GM18520 (cell line): ENCODE measurements at regions not wholly inside any gene's neighbourhood (a gene's known extent, or its start where the extent isn't known, plus 50 kb on each side); places are given as distances from the start of the nearest gene placed in this dataset.

Experiments
- ATAC-seq: cut with Tn5 transposase; IDR thresholded peaks from one replicate; pipeline ENCODE4 v1.9.1; 2021; ENCODE audit not compliant: unreplicated experiment

- no peak for ATAC-seq
Measured at GRCh38 chr7:68256295-68256694, 1259.7 kb downstream of the TYW1 start.

- no peak for ATAC-seq
Measured at GRCh38 chr7:68258609-68259008, 1262.0 kb downstream of the TYW1 start.

GRCh38 chr7:68265258-68265657 lies 1268.6 kb downstream of the TYW1 start:
- ATAC-seq: no peak

GRCh38 chr7:68266004-68266579 lies 1269.5 kb downstream of the TYW1 start:
- ATAC-seq: no peak

GRCh38 chr7:68267486-68267885 lies 1270.9 kb downstream of the TYW1 start:
- no peak for ATAC-seq

GRCh38 chr7:68269405-68269804 lies 1272.8 kb downstream of the TYW1 start:
- ATAC-seq: no peak

- ATAC-seq: no peak
Measured at GRCh38 chr7:68272507-68272906, 1275.9 kb downstream of the TYW1 start.

GRCh38 chr7:68276725-68277124 lies 1280.1 kb downstream of the TYW1 start:
- no peak for ATAC-seq

- no peak for ATAC-seq
Measured at GRCh38 chr7:68279827-68280400, 1283.3 kb downstream of the TYW1 start.

- no peak for ATAC-seq
Measured at GRCh38 chr7:68280931-68281330, 1284.3 kb downstream of the TYW1 start.

GRCh38 chr7:68288144-68288593 lies 1291.5 kb downstream of the TYW1 start:
- ATAC-seq: no peak

- no peak for ATAC-seq
Measured at GRCh38 chr7:68291710-68292109, 1295.1 kb downstream of the TYW1 start.

- no peak for ATAC-seq
Measured at GRCh38 chr7:68295386-68295785, 1298.8 kb downstream of the TYW1 start.

GRCh38 chr7:68304536-68304935 lies 1293.7 kb upstream of the AUTS2 start:
- ATAC-seq: no peak

GRCh38 chr7:68306692-68307107 lies 1291.6 kb upstream of the AUTS2 start:
- no peak for ATAC-seq

- no peak for ATAC-seq
Measured at GRCh38 chr7:68309271-68309670, 1289.0 kb upstream of the AUTS2 start.

GRCh38 chr7:68309806-68310205 lies 1288.5 kb upstream of the AUTS2 start:
- no peak for ATAC-seq

- no peak for ATAC-seq
Measured at GRCh38 chr7:68311958-68312357, 1286.3 kb upstream of the AUTS2 start.

- no peak for ATAC-seq
Measured at GRCh38 chr7:68313806-68314205, 1284.5 kb upstream of the AUTS2 start.

- no peak for ATAC-seq
Measured at GRCh38 chr7:68314208-68314607, 1284.1 kb upstream of the AUTS2 start.

GRCh38 chr7:68317476-68317875 lies 1280.8 kb upstream of the AUTS2 start:
- no peak for ATAC-seq

- ATAC-seq: no peak
Measured at GRCh38 chr7:68319061-68319460, 1279.2 kb upstream of the AUTS2 start.

GRCh38 chr7:68321076-68321639 lies 1277.1 kb upstream of the AUTS2 start:
- no peak for ATAC-seq
